ENCODE measurements at regions not wholly inside any gene's neighbourhood (a gene's known extent, or its start where the extent isn't known, plus 50 kb on each side); places are given as distances from the start of the nearest gene placed in this dataset.

DNA sequence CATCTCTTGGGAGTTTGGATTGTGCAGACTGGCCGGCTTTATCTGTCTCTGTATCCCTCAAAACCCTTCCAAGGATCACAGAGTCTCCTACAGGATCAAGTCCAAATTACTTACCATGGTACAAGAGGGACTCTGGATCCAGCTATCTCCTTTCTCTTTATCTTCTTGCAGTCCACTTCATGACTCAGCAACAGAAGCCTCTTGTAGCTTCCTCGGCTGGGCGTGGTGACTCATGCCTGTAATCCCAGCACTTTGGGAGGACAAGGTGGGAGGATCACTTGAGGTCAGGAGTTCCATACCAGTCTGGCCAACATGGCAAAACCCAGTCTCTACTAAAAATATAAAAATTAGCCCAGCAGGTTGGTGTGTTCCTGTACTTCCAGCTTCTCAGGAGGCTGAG, 189.7 kb downstream of the BCAT1 start:
- Mint-ChIP-seq H3K27ac (peak overlapping the region; percentile 86), H3K4me3 (ENCODE audit: low read depth) (no peak overlapping the region), H3K36me3 (ENCODE audit: insufficient read depth) (no peaks in the 10 kb centered on the region), H3K9me3 (ENCODE audit: low read depth) (peaks cover 6% of the 10 kb centered on the region), H3K27me3 (no peaks in the 10 kb centered on the region), H3K4me1 (ENCODE audit: low read depth) (peaks cover 52% of the 10 kb centered on the region)
- no peak for TF ChIP-seq CTCF (IDR thresholded peaks at IDR 0.05; ENCODE audit: unreplicated experiment)
- DNase-seq (ENCODE audit: low spot score, unreplicated experiment), result no peak

- H3K27me3 Mint-ChIP-seq, result peaks cover 4% of the 10 kb centered on the region
- H3K27ac Mint-ChIP-seq, result no peak overlapping the region
- no peak overlapping the region for H3K4me3 Mint-ChIP-seq (ENCODE audit: low read depth)
- H3K4me1 Mint-ChIP-seq (ENCODE audit: low read depth), result peaks cover 70% of the 10 kb centered on the region
- TF ChIP-seq CTCF (IDR thresholded peaks at IDR 0.05; ENCODE audit: unreplicated experiment), result no peak
- DNase-seq (ENCODE audit: low spot score, unreplicated experiment), result no peak
- no peaks in the 10 kb centered on the region for H3K36me3 Mint-ChIP-seq (ENCODE audit: insufficient read depth)
- no peaks in the 10 kb centered on the region for H3K9me3 Mint-ChIP-seq (ENCODE audit: low read depth)
Observed at GRCh38 chr12:24756479-24757024, 192.3 kb downstream of the BCAT1 start.

DNA sequence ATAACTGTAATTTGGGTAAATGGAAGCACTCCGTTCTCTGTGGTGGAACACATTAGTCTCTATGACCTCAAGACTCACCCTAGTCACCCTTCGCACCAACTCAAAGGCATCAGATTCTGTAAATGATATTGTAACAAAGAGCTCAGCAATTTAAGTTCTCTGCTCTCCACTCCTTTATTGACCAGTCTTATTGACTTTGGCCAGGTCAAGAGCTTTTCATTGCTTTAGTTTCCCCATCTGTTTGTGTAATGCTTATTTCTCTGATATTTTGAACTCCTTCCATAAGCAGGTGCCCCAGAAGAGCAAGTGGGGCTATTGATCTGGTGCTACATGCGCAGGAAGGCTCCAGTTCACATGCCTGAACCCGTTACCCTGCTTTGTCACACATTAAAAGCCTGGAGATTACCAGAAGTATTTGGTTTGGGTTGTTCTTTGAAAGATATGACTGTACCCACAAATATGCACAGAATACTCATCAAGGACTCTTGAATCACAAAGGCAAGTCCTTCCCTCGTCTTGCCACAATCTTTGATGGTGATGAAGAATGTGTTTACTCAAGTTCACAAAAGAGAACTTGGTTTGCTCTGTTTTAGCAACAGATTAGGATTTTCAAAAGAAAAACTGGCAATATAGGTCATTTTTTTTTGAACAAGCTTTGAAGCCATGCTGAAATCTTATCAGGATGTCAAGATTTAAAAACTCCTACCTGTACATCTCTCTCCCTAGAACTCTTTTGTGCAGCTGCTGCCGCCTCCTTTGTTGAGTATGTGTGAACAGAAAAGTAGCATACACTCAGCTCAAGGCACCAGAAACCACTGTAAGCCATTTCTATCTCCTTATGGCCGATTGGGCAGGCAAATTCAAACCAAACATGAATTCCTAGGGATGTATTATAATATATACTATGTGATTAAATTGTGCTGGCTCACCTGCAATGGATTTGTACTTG, 193.9 kb downstream of the BCAT1 start:
- no peaks in the 10 kb centered on the region for H3K9me3 Mint-ChIP-seq (ENCODE audit: low read depth)
- peaks cover 57% of the 10 kb centered on the region for H3K4me1 Mint-ChIP-seq (ENCODE audit: low read depth)
- DNase-seq (ENCODE audit: low spot score, unreplicated experiment), result no peak
- no peak for TF ChIP-seq CTCF (IDR thresholded peaks at IDR 0.05; ENCODE audit: unreplicated experiment)
- H3K36me3 Mint-ChIP-seq (ENCODE audit: insufficient read depth), result no peaks in the 10 kb centered on the region
- H3K27me3 Mint-ChIP-seq, result peaks cover 7% of the 10 kb centered on the region
- peak overlapping the region; percentile 88 for H3K27ac Mint-ChIP-seq
- H3K4me3 Mint-ChIP-seq (ENCODE audit: low read depth), result no peak overlapping the region

DNA sequence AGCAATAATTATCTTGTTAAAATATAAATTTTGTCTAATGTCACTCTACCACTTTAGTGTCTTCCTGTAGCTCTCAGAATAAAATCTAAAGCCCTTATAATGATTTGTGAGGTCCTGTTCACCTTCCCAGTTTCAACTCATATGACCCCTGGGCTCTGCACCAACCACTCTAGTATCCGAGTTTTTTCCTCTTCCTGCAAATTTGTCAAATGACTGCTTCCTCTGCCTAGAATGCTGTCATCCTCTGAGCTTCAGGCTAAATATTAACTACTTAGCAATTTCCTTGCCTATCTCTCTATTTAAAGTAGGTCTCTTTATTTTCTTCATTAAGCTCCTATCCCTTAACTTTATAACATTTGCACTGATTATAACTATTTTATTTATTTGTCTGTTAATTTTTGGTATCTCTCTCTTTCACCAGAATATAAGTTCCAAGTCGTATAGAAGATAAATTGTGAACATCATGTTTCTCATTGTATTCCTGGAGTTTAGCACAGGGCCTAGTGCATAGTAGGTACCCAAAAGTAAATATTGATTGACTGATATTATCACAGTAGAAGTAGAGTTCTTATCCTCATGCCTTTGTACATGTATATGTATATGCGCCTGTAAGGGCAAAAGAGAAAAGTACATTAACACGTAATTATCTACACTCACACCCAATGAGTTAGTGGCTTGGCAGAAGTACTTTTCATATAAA, 196.0 kb downstream of the BCAT1 start:
- no peak overlapping the region for H3K4me3 Mint-ChIP-seq (ENCODE audit: low read depth)
- peaks cover 7% of the 10 kb centered on the region for H3K27me3 Mint-ChIP-seq
- no peak overlapping the region for H3K27ac Mint-ChIP-seq
- TF ChIP-seq CTCF (IDR thresholded peaks at IDR 0.05; ENCODE audit: unreplicated experiment), result no peak
- H3K36me3 Mint-ChIP-seq (ENCODE audit: insufficient read depth), result no peaks in the 10 kb centered on the region
- H3K4me1 Mint-ChIP-seq (ENCODE audit: low read depth), result peaks cover 59% of the 10 kb centered on the region
- DNase-seq (ENCODE audit: low spot score, unreplicated experiment), result no peak
- H3K9me3 Mint-ChIP-seq (ENCODE audit: low read depth), result no peaks in the 10 kb centered on the region

DNA sequence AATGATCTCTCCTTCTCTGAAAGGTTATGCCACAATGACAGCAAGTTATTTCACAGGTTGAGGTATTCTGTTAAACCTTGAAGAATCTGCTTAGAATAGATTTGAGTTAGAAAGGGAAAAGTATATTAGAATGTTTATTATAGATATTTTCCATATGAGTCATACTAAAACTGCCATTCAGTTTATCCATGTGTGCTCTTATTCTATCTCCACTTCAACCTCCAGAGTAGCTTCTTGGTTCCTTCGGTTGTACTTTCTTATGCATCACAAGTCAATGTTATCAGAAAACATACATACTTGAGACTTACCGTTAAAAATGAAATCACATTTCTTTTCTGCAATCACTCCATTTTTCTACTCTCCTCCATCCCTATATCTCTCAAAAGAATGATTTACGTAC, 197.7 kb downstream of the BCAT1 start:
- TF ChIP-seq CTCF (IDR thresholded peaks at IDR 0.05; ENCODE audit: unreplicated experiment), result no peak
- Mint-ChIP-seq H3K9me3 (ENCODE audit: low read depth) (no peaks in the 10 kb centered on the region), H3K4me3 (ENCODE audit: low read depth) (no peak overlapping the region), H3K27ac (no peak overlapping the region), H3K27me3 (peaks cover 7% of the 10 kb centered on the region), H3K36me3 (ENCODE audit: insufficient read depth) (no peaks in the 10 kb centered on the region), H3K4me1 (ENCODE audit: low read depth) (peaks cover 59% of the 10 kb centered on the region)
- no peak for DNase-seq (ENCODE audit: low spot score, unreplicated experiment)
